ENCODE measurements at regions not wholly inside any gene's neighbourhood (a gene's known extent, or its start where the extent isn't known, plus 50 kb on each side); places are given as distances from the start of the nearest gene placed in this dataset.
"Not testable (repeated sequence)": the region's sequence is repeated elsewhere in the genome, so short reads cannot be mapped to it uniquely, and the experiment has no call there.

DNA sequence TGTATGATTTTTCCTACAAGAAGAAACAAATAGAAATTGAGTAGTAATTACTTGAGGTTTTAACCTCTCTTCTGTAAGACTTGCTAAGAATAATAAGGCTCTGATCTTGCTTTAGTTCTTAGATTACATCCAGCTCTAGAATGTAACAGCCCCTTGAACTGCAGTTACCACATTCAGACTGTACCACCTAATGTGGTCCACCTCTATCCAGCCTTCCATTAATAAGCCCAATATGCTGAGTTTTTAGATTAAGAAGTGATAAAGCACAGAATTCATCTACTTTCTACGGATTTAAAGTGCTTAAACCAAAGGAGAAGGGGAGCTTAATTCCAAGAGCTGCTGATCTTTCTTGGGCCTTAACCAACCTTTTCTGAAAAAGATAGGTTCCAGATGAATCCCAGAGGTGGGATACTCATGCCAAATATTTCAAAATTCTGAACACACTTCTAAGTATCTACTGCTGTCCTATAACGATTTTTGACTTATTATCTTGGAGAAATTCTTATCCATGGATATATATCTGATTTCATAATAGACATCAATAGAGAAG is 131.5 kb downstream of the ZNF608 start:
- no peak for DNase-seq

- DNase-seq = no peak
Measured at GRCh38 chr5:124614105-124614504, 132.3 kb downstream of the ZNF608 start.

DNA sequence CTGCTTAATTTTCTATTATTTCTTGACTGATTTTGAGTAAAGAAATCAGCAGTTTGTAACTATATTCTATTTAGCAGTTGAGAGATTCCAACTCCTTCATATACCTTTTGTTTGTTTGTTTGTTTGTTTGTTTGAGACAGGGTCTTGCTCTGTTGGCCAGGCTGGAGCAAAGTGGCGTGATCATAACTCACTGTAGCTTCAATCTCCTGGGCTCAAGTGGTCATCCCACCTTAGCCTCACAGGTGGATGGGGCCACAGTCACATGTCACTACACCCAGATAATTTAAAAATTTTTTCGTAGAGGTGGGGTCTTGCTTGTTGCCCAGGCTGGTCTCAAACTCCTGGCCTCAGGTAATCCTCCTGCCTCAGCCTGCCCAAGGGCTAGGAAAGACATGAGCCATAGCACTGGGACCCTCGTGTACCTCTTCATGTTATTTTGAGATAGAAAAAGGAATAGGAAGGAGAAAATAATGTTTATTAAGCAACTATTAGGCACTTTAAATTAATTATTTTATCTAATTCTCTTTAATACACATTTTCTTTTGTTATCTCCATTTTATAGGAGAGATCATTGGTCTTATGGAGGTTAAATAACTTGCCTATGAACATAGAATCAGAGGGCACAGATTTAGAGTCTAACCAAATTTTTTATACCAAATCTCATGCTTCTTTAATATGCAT is 133.0 kb downstream of the ZNF608 start:
- no peak for DNase-seq

DNA sequence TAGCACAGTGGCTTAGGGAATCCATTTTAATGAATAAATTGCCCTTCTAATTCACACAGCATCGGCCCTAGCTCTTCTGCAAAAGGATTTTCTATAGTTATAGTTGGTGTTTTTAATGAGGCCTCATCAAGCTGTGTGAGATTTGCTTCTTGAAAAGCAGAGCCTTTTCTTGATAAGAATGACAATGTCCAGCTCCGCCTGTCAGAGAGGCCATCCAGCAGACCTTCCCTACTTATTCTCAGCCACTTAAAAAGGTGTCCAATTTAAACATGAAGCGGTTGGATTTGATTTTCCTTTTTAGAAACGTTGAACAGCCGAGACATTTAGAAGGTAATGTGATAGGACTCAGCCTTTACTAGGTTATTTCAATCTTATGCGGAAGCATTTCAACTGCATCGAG is 134.4 kb downstream of the ZNF608 start:
- DNase-seq = no peak

GRCh38 chr5:124611262-124611661 is 135.2 kb downstream of the ZNF608 start:
- DNase-seq = not testable (repeated sequence)

DNA sequence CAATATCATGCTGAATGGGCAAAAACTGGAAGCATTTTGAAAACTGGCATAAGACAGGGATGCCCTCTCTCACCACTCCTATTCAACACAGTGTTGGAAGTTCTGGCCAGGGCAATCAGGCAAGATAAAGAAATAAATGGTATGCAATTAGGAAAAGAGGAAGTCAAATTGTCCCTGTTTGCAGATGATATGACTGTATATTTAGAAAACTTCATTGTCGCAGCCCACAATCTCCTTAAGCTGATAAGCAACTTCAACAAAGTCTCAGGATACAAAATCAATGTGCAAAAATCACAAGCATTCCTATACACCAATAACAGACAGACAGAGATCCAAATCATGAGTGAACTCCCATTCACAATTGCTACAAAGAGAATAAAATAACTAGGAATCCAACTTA is 136.8 kb downstream of the ZNF608 start:
- not testable (repeated sequence) for DNase-seq

DNA sequence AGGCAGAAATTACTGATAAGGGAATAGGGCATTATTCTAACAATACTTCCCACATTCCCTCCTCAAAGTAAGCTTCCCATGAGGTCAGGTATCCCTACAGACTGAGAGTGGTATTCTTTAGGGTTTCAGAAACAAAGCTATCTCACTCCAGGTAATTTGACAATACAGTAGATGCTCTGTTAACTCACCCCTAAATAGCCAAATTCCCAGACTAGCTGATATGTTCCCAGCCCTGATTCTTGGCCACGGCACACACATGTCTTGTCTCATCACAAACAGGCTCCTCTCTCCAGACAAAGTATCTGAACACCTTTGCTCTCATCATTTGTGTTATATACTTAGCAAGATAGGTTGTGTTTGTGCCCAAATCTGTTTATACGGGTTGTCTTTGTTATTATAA is 139.9 kb downstream of the ZNF608 start:
- DNase-seq = no peak

DNA sequence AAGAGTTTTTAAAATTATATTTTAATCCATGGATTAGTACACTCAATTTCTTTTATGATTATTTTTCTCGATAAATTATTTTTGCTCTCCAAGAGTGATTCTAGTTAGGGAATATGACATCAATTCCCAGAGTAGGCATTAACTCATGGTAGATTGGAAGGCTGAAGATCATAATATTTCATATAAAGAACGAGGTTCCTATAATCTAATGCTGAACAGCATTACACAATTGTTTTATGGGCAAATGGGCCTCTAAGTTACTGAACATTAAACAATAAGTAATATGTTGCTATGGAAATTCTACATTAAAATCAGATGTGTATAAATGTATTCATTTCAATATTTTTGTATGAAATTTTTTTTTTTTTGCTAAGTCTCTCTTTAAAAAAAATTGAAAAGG is 140.3 kb downstream of the ZNF608 start:
- DNase-seq = no peak

DNA sequence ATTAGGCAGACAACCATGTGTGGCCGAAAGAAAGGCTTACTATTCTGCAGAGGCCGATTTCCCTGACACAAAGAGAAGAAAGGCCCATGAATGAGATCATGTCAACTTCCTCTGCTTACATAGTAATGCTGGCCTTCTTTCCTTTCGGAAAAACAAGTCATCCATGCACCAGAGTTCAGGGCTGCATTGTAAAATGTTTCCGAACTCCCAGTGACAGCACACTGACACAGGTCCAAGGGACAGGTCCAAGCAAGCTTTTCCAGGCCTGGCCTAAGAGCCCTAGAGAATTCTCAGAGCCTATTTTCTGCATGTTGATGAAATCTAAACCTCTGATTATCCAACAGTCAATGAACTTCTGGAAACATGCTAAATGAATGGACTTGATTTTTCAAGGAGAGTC is 140.9 kb downstream of the ZNF608 start:
- no peak for DNase-seq

GRCh38 chr5:124604419-124604818 is 142.0 kb downstream of the ZNF608 start:
- DNase-seq = no peak

DNA sequence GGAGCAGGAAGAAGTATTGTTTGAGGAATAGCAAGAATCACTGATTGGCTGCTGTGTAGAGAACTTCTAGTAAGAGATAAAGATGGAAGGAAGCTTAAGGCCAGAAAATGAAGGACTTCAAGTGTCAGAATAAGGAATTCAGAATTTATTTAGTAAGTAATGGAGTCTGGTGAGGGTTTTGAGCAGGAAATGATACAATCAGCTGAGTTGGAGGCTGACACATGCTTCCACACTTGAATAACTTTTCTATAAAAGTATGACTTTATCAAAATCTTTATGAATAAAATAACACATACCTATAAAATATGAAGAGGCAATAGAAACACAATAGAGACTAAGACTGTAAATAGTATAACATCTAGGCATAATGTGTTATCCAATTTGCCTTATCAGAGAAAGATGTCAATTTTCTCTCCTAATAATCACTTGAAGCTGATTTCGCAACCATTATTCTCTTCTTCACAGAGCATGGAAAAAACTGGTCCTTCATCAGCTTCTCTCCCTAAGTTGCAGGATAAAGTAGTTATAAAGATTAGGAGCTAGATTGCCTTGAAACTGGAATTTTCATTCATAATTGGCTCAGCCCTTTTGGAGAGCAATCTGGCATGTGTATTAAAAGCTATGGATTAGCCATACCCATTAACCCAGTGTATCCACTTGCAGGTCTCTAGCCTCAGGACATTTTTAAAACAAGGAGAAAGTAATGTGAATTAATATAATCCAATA is 143.4 kb downstream of the ZNF608 start:
- no peak for DNase-seq

DNA sequence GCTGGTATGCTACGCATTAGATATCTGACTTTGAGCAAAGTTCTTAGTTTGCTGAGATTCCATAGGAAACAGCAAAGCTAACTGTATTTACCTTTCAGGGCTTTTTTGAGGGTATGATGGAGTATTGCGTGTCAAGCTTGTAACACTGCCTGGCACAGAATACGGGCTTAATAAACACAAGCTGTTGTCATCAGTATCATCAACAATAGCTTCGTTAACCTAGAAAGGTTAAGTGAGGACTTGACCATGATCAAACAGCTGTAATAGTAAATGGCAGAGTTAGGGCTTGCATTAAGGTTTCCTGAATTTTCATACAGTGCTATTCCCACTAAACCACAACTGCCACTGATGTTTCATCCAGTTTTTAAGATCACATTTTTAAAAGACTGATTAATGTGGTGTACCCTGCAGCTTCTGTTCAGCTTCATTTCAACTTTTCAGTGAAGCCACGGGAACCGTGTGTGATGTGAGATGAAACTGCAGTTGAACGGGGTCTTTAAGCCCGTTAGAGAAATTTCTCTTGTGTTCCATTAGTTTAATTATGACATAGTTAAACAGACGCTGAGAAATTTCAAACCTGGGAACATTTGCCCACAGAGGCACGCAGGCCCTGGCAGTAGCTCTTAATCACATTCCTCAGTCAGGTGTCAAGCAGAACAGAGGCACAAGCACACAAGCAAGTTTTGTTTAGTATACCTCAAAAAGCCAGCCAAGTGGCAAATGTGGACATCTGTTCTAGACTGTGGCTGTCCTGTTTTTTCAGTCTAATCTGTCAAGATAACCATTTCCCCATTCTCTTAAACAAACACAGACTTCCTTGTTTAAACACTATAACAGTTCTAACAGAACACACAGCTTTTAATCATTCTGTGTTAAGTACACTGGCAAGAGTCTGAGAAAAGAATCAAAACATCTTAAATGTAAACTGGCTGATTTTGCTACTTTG is 147.1 kb downstream of the ZNF608 start:
- DNase-seq = no peak

- DNase-seq = no peak
Measured at GRCh38 chr5:124596595-124597421, 149.6 kb downstream of the ZNF608 start.

GRCh38 chr5:124593952-124594351 is 152.5 kb downstream of the ZNF608 start:
- no peak for DNase-seq

DNA sequence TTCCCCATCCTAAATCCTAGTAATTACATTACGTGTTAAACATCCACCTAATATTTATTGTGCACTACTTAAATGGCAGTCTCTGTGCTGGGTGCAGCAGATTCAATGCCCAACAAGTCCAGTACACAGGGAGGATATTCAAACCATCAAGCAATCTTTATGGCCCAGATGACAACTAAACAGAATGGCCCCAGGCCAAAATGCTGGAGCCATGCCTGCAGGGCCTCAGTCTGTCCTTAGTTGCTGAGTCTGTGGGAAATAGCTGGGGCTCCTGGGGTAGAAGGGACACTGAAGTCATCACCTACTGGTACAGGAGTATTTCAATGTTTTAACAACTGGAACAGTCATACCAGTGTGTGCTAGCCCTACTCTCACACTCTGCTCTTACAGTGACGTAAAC is 153.5 kb downstream of the ZNF608 start:
- DNase-seq = no peak

DNA sequence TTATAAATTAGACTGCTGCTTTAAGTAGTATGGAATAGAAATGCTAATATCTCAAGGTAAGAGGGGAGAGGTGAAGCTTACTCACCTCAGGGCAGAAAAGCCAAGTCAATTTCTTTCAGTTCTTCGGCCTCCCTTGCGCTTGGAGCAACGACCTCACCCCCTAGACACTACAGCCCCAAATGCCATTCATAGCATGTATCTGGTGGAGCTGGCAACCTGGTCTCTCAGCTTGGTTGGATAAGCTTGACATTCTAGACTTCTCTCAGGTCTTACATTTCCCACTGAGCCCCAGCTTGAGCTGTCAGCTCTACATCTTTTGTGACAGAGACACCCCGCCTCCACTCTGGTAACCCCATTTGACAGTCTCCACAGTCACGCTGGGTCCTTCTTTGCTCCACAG is 154.9 kb downstream of the ZNF608 start:
- no peak for DNase-seq

- DNase-seq = no peak
Measured at GRCh38 chr5:124590686-124591085, 155.8 kb downstream of the ZNF608 start.

- DNase-seq = no peak
Measured at GRCh38 chr5:124587280-124587679, 159.2 kb downstream of the ZNF608 start.

DNA sequence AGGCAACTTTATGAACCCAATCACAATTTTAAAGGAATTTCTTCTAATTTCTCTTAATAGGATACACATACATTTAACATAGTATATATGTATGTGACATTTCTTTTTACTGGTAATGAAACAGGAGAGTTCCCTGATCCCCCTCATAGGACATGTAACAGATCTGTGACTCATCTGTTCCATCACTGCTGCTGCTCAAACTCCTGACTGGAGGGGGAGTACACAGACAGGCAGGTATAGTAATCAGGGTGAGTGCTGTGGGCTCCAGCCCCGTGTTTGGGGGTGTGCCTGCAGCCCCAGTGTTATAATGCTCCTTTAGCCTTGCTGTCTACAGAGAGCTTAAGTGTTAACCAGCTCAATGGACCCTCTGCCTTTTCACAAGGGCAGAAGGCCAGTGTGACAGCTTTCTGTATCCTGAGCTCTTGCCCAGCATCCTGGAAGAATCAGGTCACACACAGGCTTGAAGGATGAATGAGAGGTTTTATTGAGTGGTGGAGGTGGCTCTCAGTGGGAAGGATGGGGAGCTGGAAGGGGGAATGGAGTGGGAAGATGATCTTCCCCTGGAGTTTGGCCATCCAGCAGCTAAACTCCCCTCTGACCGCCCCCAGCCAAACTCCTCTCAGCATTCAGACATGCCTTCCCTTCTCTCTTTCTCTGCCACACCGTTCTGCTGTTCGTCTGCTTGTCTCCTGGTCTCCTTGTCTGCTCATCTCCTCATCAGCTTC is 161.3 kb downstream of the ZNF608 start:
- DNase-seq = no peak

DNA sequence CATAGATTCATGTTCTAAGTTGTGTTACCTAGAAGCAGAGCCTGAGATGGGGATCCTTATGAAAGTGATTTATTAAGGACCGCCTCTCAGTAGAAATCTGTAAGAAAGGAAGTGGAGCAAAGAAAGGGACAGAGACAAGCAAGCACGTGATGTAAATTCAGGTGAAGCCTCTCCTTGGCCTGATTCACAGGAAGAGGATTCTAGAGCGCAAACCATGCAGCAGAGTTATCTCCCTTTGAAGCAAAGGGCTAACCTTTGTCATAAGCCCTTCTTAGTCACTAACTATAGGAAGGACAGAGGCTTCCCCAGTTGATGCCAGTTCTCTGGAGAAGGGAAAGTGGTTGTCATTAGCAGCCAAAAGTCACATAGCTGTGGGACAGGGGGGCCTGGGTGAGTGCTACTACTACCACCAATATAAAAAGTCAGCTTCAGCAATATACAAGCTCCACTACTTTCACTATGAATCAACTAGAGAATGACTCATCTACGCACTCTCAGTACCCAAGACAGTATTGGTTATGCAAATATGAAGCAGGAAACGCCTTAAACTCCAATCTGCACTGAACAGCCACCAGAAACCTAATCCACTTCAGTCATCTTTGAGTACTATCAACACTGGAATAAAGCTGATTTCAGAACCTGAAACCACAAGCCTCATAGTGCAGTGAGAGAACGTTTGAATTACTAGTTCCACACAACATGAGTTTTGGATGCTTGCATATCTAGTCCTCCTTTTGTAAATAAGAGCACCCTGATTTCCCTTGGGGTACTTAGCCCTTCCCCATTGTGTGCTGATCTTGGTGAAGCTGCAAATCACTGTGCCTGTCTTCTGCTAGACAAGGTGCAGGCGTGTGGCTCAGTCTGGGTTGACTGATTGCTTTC is 162.7 kb downstream of the ZNF608 start:
- DNase-seq = peak; percentile 15

GRCh38 chr5:124582561-124582840 is 163.9 kb downstream of the ZNF608 start:
- no peak for DNase-seq

Data from central memory CD4-positive, alpha-beta T cell (primary cell).